SK-N-SH treated with all-trans-retinoic acid at 6 μM for 48 hours (cell line): ENCODE measurements at regions not wholly inside any gene's neighbourhood (a gene's known extent, or its start where the extent isn't known, plus 50 kb on each side); places are given as distances from the start of the nearest gene placed in this dataset.

Experiments used
- ATAC-seq: fragments of 200-7000 bp; cut with Tn5 transposase; 3 replicates; pipeline ENCODE4 v1.9.1; 2020; ENCODE audit warnings: mild to moderate bottlenecking, moderate library complexity
- ARNTL ChIP-seq: fragments of 450-650 bp; formaldehyde crosslinking; IDR thresholded peaks from 2 replicates; pipeline ENCODE4 v1.5.0; 2020; ENCODE audit warnings: low read depth, mild to moderate bottlenecking, moderate library complexity, borderline replicate concordance
- BACH2 ChIP-seq: fragments of 250-450 bp; sonication (Bioruptor Pico); IDR thresholded peaks from 2 replicates; pipeline ENCODE4 v1.9.0; 2021; ENCODE audit warnings: mild to moderate bottlenecking, borderline replicate concordance
- CREB5 ChIP-seq: fragments of 250-450 bp; sonication (Bioruptor Pico); IDR thresholded peaks from 2 replicates; pipeline ENCODE4 v1.5.1; 2020; ENCODE audit warnings: low read depth, mild to moderate bottlenecking, moderate library complexity
- CSDC2 ChIP-seq: fragments of 250-450 bp; sonication (Bioruptor Pico); IDR thresholded peaks from 2 replicates; pipeline ENCODE4 v1.5.0; 2020; ENCODE audit warnings: mild to moderate bottlenecking, moderate library complexity
- CSRNP3 ChIP-seq: fragments of 250-450 bp; sonication (Bioruptor Pico); IDR thresholded peaks from 2 replicates; pipeline ENCODE4 v1.5.1; 2021; ENCODE audit warnings: mild to moderate bottlenecking, moderate library complexity
- ESRRG ChIP-seq: fragments of 250-450 bp; sonication (Bioruptor Pico); IDR thresholded peaks from 2 replicates; pipeline ENCODE4 v1.6.1; 2021; ENCODE audit warnings: mild to moderate bottlenecking
- ISL1 ChIP-seq: fragments of 250-450 bp; sonication (Bioruptor Pico); IDR thresholded peaks from 2 replicates; pipeline ENCODE4 v2.1.2; 2022; ENCODE audit warnings: mild to moderate bottlenecking, moderate library complexity
- OSR1 ChIP-seq: fragments of 250-450 bp; sonication (Bioruptor Pico); IDR thresholded peaks from 2 replicates; pipeline ENCODE4 v1.8.0; 2022; ENCODE audit warnings: moderate library complexity, mild to moderate bottlenecking, inconsistent platforms
- PATZ1 ChIP-seq: fragments of 250-450 bp; sonication (Bioruptor Pico); IDR thresholded peaks from 2 replicates; pipeline ENCODE4 v1.8.0; 2020; ENCODE audit warnings: mild to moderate bottlenecking, moderate library complexity, borderline replicate concordance
- POU6F1 ChIP-seq: fragments of 250-450 bp; sonication (Bioruptor Pico); IDR thresholded peaks from 2 replicates; pipeline ENCODE4 v1.8.0; 2021; ENCODE audit warnings: low read depth, mild to moderate bottlenecking, moderate library complexity, borderline replicate concordance
- PPARA ChIP-seq: fragments of 250-450 bp; sonication (Bioruptor Pico); IDR thresholded peaks from 2 replicates; pipeline ENCODE4 v1.5.0; 2020; ENCODE audit warnings: mild to moderate bottlenecking, borderline replicate concordance
- RARB ChIP-seq: fragments of 250-450 bp; sonication (Bioruptor Pico); IDR thresholded peaks from 2 replicates; pipeline ENCODE4 v1.8.0; 2021; ENCODE audit warnings: mild to moderate bottlenecking, moderate library complexity
- TCF4 ChIP-seq: fragments of 250-450 bp; sonication (Bioruptor Pico); IDR thresholded peaks from 2 replicates; pipeline ENCODE4 v1.8.0; 2021; ENCODE audit warnings: mild to moderate bottlenecking, moderate library complexity, borderline replicate concordance
- TOX ChIP-seq: fragments of 250-450 bp; sonication (Bioruptor Pico); IDR thresholded peaks from 2 replicates; pipeline ENCODE4 v1.8.0; 2021; ENCODE audit warnings: mild to moderate bottlenecking, moderate library complexity, borderline replicate concordance
- TSHZ2 ChIP-seq: fragments of 250-450 bp; sonication (Bioruptor Pico); IDR thresholded peaks from 2 replicates; pipeline ENCODE4 v1.5.0; 2020; ENCODE audit warnings: mild to moderate bottlenecking, moderate library complexity
- ZFP3 ChIP-seq: fragments of 250-450 bp; sonication (Bioruptor Pico); IDR thresholded peaks from 2 replicates; pipeline ENCODE4 v1.5.0; 2020; ENCODE audit warnings: mild to moderate bottlenecking, moderate library complexity
- ZFP30 ChIP-seq: fragments of 450-650 bp; formaldehyde crosslinking; IDR thresholded peaks from 2 replicates; pipeline ENCODE4 v1.5.0; 2022; ENCODE audit warnings: mild to moderate bottlenecking, moderate library complexity
- ZNF70 ChIP-seq: fragments of 450-650 bp; formaldehyde crosslinking; IDR thresholded peaks from 2 replicates; pipeline ENCODE4 v1.5.0; 2020; ENCODE audit warnings: mild to moderate bottlenecking, moderate library complexity
- ZNF8 ChIP-seq: fragments of 450-650 bp; formaldehyde crosslinking; IDR thresholded peaks from 2 replicates; pipeline ENCODE4 v1.5.0; 2020; ENCODE audit warnings: mild to moderate bottlenecking, moderate library complexity

GRCh38 chr7:42661312-42661711 lies 250.6 kb downstream of the C7orf25 start:
- peak; percentile 39; the same call in 1 of the 3 replicates for ATAC-seq
- no peak for TF ChIP-seq PPARA (CRISPR knock-in tag)
- no peak for TF ChIP-seq ZNF70 (CRISPR knock-in tag)
- TF ChIP-seq TCF4 (CRISPR knock-in tag): no peak
- no peak for TF ChIP-seq CSDC2

GRCh38 chr7:42650701-42651100 lies 261.2 kb downstream of the C7orf25 start:
- ATAC-seq: no peak
- TF ChIP-seq ZNF8 (CRISPR knock-in tag) (no peak), TSHZ2 (no peak), POU6F1 (no peak), ISL1 (CRISPR knock-in tag) (no peak), CSDC2 (no peak), TCF4 (CRISPR knock-in tag) (no peak), ZNF70 (CRISPR knock-in tag) (no peak), ZFP3 (CRISPR knock-in tag) (no peak), ZFP30 (CRISPR knock-in tag) (no peak), TOX (no peak), ARNTL (CRISPR knock-in tag) (no peak), OSR1 (CRISPR knock-in tag) (no peak), PATZ1 (CRISPR knock-in tag) (no peak), PPARA (CRISPR knock-in tag) (no peak)

GRCh38 chr7:42650171-42650570 lies 261.7 kb downstream of the C7orf25 start:
- TF ChIP-seq ZNF8 (CRISPR knock-in tag) (no peak), BACH2 (CRISPR knock-in tag) (no peak), PATZ1 (CRISPR knock-in tag) (no peak), ARNTL (CRISPR knock-in tag) (no peak), OSR1 (CRISPR knock-in tag) (no peak), ESRRG (CRISPR knock-in tag) (no peak), RARB (no peak), CSRNP3 (no peak), ZFP3 (CRISPR knock-in tag) (no peak), CREB5 (no peak), TCF4 (CRISPR knock-in tag) (no peak), PPARA (CRISPR knock-in tag) (no peak)
- TF ChIP-seq, all 23 proteins: peak for 0
- no peak for ATAC-seq
